ENCODE measurements at regions not wholly inside any gene's neighbourhood (a gene's known extent, or its start where the extent isn't known, plus 50 kb on each side); places are given as distances from the start of the nearest gene placed in this dataset.

DNA sequence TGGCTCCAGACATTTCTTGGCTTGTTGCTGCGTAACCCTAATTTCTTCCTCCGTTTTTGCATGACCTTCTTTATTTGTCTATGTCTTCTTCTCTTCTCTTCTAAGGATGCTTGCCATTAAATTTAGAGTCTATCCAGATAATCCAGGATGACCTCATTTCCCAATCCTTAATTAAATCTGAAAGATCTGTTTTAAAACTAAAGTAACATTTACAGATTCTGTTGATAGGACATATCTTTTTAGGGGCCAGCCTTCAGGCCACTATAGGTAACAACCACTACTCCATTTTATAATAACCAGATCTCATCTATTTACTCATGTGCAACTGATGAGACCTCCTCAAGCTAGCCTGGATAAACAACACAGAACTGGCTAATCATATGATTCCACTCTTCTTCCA is 490.5 kb upstream of the SLC10A2 start:
- TF ChIP-seq, protein P1, sequence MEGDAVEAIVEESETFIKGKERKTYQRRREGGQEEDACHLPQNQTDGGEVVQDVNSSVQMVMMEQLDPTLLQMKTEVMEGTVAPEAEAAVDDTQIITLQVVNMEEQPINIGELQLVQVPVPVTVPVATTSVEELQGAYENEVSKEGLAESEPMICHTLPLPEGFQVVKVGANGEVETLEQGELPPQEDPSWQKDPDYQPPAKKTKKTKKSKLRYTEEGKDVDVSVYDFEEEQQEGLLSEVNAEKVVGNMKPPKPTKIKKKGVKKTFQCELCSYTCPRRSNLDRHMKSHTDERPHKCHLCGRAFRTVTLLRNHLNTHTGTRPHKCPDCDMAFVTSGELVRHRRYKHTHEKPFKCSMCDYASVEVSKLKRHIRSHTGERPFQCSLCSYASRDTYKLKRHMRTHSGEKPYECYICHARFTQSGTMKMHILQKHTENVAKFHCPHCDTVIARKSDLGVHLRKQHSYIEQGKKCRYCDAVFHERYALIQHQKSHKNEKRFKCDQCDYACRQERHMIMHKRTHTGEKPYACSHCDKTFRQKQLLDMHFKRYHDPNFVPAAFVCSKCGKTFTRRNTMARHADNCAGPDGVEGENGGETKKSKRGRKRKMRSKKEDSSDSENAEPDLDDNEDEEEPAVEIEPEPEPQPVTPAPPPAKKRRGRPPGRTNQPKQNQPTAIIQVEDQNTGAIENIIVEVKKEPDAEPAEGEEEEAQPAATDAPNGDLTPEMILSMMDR (conservative IDR thresholded peaks at IDR 0.05; ENCODE audit: low read depth, low read length) = no peak
- TF ChIP-seq EZH2 (IDR thresholded peaks at IDR 0.05; ENCODE audit: low read length, unreplicated experiment) = no peak
